ENCODE measurements at regions not wholly inside any gene's neighbourhood (a gene's known extent, or its start where the extent isn't known, plus 50 kb on each side); places are given as distances from the start of the nearest gene placed in this dataset.
A peak's percentile ranks its signal among the peaks of the same experiment; 100 is the strongest.
"Not testable (repeated sequence)": the region's sequence is repeated elsewhere in the genome, so short reads cannot be mapped to it uniquely, and the experiment has no call there.

- peak; percentile 67 for TF ChIP-seq CTCF (IDR thresholded peaks at IDR 0.05)
- not testable (repeated sequence) for TF ChIP-seq ZFX (IDR thresholded peaks at IDR 0.05; ENCODE audit: borderline replicate concordance)
Measured at GRCh38 chr17:20848869-20849443, 193.9 kb downstream of the USP22 start.
